ENCODE measurements at regions not wholly inside any gene's neighbourhood (a gene's known extent, or its start where the extent isn't known, plus 50 kb on each side); places are given as distances from the start of the nearest gene placed in this dataset.

- WGBS, result 63% methylated on average over 2 of the region's 2 CpGs
- Histone ChIP-seq H3K4me1 (replicated peaks) (no peaks in the 10 kb centered on the region), H3K4me3 (no peak overlapping the region), H3K27me3 (replicated peaks; ENCODE audit: insufficient read depth) (no peaks in the 10 kb centered on the region), H3K36me3 (no peaks in the 10 kb centered on the region), H3K27ac (no peak overlapping the region), H3K9me3 (no peaks in the 10 kb centered on the region)
- intact Hi-C loops (cut with DNase I), result no loop called here
- DNase-seq (ENCODE audit: low spot score), result no peak
- TF ChIP-seq CTCF (IDR thresholded peaks at IDR 0.05) (no peak), POLR2A (IDR thresholded peaks at IDR 0.05) (no peak), POLR2AphosphoS5 (IDR thresholded peaks at IDR 0.05) (no peak)
Measured at GRCh38 chr18:51337406-51337805, 139.9 kb upstream of the MEX3C start.

GRCh38 chr18:51339856-51340255 lies 142.4 kb upstream of the MEX3C start:
- Histone ChIP-seq H3K27ac (no peak overlapping the region), H3K36me3 (no peaks in the 10 kb centered on the region), H3K4me3 (no peak overlapping the region), H3K27me3 (replicated peaks; ENCODE audit: insufficient read depth) (no peaks in the 10 kb centered on the region), H3K4me1 (replicated peaks) (no peaks in the 10 kb centered on the region), H3K9me3 (no peaks in the 10 kb centered on the region)
- 67% methylated on average over 2 of the region's 2 CpGs for WGBS
- DNase-seq (ENCODE audit: low spot score), result no peak
- TF ChIP-seq POLR2A (IDR thresholded peaks at IDR 0.05), result no peak
- TF ChIP-seq CTCF (IDR thresholded peaks at IDR 0.05), result no peak
- no peak for TF ChIP-seq POLR2AphosphoS5 (IDR thresholded peaks at IDR 0.05)
- intact Hi-C loops (cut with DNase I), result no loop called here

GRCh38 chr18:51340332-51340731 lies 142.9 kb upstream of the MEX3C start:
- Histone ChIP-seq H3K27ac (no peak overlapping the region), H3K36me3 (no peaks in the 10 kb centered on the region), H3K27me3 (replicated peaks; ENCODE audit: insufficient read depth) (no peaks in the 10 kb centered on the region), H3K4me1 (replicated peaks) (no peaks in the 10 kb centered on the region), H3K9me3 (no peaks in the 10 kb centered on the region), H3K4me3 (no peak overlapping the region)
- no peak for DNase-seq (ENCODE audit: low spot score)
- intact Hi-C loops (cut with DNase I), result no loop called here
- WGBS, result 97% methylated on average over 1 of the region's 1 CpG
- TF ChIP-seq POLR2AphosphoS5 (IDR thresholded peaks at IDR 0.05) (no peak), CTCF (IDR thresholded peaks at IDR 0.05) (no peak), POLR2A (IDR thresholded peaks at IDR 0.05) (no peak)

GRCh38 chr18:51342815-51343214 lies 145.3 kb upstream of the MEX3C start:
- intact Hi-C loops (cut with DNase I), result no loop called here
- no peaks in the 10 kb centered on the region for H3K4me1 ChIP-seq (replicated peaks)
- DNase-seq (ENCODE audit: low spot score), result no peak
- TF ChIP-seq POLR2AphosphoS5 (IDR thresholded peaks at IDR 0.05) (no peak), POLR2A (IDR thresholded peaks at IDR 0.05) (no peak), CTCF (IDR thresholded peaks at IDR 0.05) (no peak)
- H3K9me3 ChIP-seq, result no peaks in the 10 kb centered on the region
- no peak overlapping the region for H3K4me3 ChIP-seq
- no peak overlapping the region for H3K27ac ChIP-seq
- no peaks in the 10 kb centered on the region for H3K36me3 ChIP-seq
- no peaks in the 10 kb centered on the region for H3K27me3 ChIP-seq (replicated peaks; ENCODE audit: insufficient read depth)

- Histone ChIP-seq H3K4me3 (no peak overlapping the region), H3K27me3 (replicated peaks; ENCODE audit: insufficient read depth) (no peaks in the 10 kb centered on the region), H3K36me3 (no peaks in the 10 kb centered on the region), H3K4me1 (replicated peaks) (no peaks in the 10 kb centered on the region), H3K27ac (no peak overlapping the region), H3K9me3 (no peaks in the 10 kb centered on the region)
- no peak for DNase-seq (ENCODE audit: low spot score)
- WGBS, result 85% methylated on average over 5 of the region's 5 CpGs
- TF ChIP-seq CTCF (IDR thresholded peaks at IDR 0.05) (no peak), POLR2AphosphoS5 (IDR thresholded peaks at IDR 0.05) (no peak), POLR2A (IDR thresholded peaks at IDR 0.05) (no peak)
- intact Hi-C loops (cut with DNase I), result no loop called here
Measured at GRCh38 chr18:51345848-51346391, 148.4 kb upstream of the MEX3C start.
